HEK293 (cell line): ENCODE measurements at regions not wholly inside any gene's neighbourhood (a gene's known extent, or its start where the extent isn't known, plus 50 kb on each side); places are given as distances from the start of the nearest gene placed in this dataset.

Experiments used
- ZEB2 ChIP-seq: fragments of 450-650 bp; formaldehyde crosslinking; IDR thresholded peaks from 2 replicates; pipeline ENCODE4 v1.5.1; 2016; ENCODE audit warnings: missing biosample characterization, missing genetic modification characterization
- ZNF514 ChIP-seq: fragments of 450-650 bp; formaldehyde crosslinking; IDR thresholded peaks from 2 replicates; pipeline ENCODE4 v1.5.1; 2016; ENCODE audit warnings: missing biosample characterization, missing genetic modification characterization
- ZNF558 ChIP-seq: fragments of 450-650 bp; formaldehyde crosslinking; IDR thresholded peaks from 2 replicates; pipeline ENCODE4 v1.5.1; 2016; ENCODE audit warnings: missing biosample characterization, missing genetic modification characterization
- ZSCAN30 ChIP-seq: fragments of 450-650 bp; IDR thresholded peaks from 2 replicates; pipeline ENCODE4 v1.5.1; 2018; ENCODE audit warnings: missing biosample characterization, mild to moderate bottlenecking, missing genetic modification characterization, moderate library complexity
- TF ChIP-seq, protein P1 (sequence below): fragments of 450-650 bp; formaldehyde crosslinking; IDR thresholded peaks from 2 replicates; pipeline ENCODE4 v1.5.1; 2016; ENCODE audit warnings: missing biosample characterization, missing genetic modification characterization
- TF ChIP-seq, protein P2 (sequence below): fragments of 450-650 bp; formaldehyde crosslinking; IDR thresholded peaks from 2 replicates; pipeline ENCODE4 v1.5.1; 2016; ENCODE audit warnings: missing biosample characterization, missing genetic modification characterization
- TF ChIP-seq, protein P3 (sequence below): sonication (generic); formaldehyde crosslinking; IDR thresholded peaks from 2 replicates; pipeline ENCODE4 v1.8.1; 2022; ENCODE audit warnings: mild to moderate bottlenecking, moderate library complexity, missing genetic modification reagents

DNA sequence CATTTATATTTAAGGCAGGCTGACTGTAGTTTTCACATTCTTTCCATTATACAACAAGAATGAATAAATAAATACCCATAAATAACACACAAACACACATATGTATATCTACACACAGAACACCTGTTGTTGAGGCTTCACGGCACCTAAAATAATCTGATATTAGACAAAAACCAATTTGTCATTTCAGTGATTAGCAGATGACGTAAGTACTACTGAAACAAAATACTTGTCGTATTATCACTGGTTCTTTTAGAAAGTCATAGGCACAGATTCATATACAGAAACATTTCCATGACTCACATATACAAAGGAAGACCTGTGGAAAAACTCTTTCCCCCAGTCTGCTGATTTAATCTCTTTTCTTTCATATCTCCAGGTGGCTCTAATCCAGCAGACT lies 1113.4 kb upstream of the FANCL start:
- TF ChIP-seq, protein P1, sequence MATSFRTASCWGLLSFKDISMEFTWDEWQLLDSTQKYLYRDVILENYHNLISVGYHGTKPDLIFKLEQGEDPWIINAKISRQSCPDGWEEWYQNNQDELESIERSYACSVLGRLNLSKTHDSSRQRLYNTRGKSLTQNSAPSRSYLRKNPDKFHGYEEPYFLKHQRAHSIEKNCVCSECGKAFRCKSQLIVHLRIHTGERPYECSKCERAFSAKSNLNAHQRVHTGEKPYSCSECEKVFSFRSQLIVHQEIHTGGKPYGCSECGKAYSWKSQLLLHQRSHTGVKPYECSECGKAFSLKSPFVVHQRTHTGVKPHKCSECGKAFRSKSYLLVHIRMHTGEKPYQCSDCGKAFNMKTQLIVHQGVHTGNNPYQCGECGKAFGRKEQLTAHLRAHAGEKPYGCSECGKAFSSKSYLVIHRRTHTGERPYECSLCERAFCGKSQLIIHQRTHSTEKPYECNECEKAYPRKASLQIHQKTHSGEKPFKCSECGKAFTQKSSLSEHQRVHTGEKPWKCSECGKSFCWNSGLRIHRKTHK (tag by site-specific recombination) = no peak
- TF ChIP-seq, protein P2, sequence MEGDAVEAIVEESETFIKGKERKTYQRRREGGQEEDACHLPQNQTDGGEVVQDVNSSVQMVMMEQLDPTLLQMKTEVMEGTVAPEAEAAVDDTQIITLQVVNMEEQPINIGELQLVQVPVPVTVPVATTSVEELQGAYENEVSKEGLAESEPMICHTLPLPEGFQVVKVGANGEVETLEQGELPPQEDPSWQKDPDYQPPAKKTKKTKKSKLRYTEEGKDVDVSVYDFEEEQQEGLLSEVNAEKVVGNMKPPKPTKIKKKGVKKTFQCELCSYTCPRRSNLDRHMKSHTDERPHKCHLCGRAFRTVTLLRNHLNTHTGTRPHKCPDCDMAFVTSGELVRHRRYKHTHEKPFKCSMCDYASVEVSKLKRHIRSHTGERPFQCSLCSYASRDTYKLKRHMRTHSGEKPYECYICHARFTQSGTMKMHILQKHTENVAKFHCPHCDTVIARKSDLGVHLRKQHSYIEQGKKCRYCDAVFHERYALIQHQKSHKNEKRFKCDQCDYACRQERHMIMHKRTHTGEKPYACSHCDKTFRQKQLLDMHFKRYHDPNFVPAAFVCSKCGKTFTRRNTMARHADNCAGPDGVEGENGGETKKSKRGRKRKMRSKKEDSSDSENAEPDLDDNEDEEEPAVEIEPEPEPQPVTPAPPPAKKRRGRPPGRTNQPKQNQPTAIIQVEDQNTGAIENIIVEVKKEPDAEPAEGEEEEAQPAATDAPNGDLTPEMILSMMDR (tag by site-specific recombination) = no peak
- TF ChIP-seq, protein P3, sequence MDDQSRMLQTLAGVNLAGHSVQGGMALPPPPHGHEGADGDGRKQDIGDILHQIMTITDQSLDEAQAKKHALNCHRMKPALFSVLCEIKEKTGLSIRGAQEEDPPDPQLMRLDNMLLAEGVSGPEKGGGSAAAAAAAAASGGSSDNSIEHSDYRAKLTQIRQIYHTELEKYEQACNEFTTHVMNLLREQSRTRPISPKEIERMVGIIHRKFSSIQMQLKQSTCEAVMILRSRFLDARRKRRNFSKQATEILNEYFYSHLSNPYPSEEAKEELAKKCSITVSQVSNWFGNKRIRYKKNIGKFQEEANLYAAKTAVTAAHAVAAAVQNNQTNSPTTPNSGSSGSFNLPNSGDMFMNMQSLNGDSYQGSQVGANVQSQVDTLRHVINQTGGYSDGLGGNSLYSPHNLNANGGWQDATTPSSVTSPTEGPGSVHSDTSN = no peak
- TF ChIP-seq ZNF558 (tag by site-specific recombination) = no peak
- TF ChIP-seq ZNF514 (tag by site-specific recombination) = no peak
- TF ChIP-seq ZSCAN30 (tag by site-specific recombination) = no peak
- TF ChIP-seq ZEB2 = no peak
